OCI-LY1 (cell line): ENCODE measurements at regions not wholly inside any gene's neighbourhood (a gene's known extent, or its start where the extent isn't known, plus 50 kb on each side); places are given as distances from the start of the nearest gene placed in this dataset.

Experiments
- CTCF ChIP-seq: fragments of 200-600 bp; sonication (generic), shearing (Covaris generic); IDR thresholded peaks from 2 replicates; pipeline ENCODE4 v1.5.1; 2017; ENCODE audit warnings: mild to moderate bottlenecking, antibody characterized with exemption, low read length, moderate library complexity, mixed read lengths
- EZH2 ChIP-seq: fragments of 200-600 bp; sonication (generic), shearing (Covaris generic); IDR thresholded peaks from 2 replicates; pipeline ENCODE4 v1.8.0; 2017; ENCODE audit warnings: borderline replicate concordance, mixed run types, mild to moderate bottlenecking, antibody characterized with exemption, low read length, moderate library complexity, mixed read lengths

- TF ChIP-seq CTCF (no peak), EZH2 (no peak)
These were observed 95.8 kb downstream of the BANF2 start for GRCh38 chr20:17795501-17796071.
